Ovary (tissue), 7 donors: ENCODE measurements at regions not wholly inside any gene's neighbourhood (a gene's known extent, or its start where the extent isn't known, plus 50 kb on each side); places are given as distances from the start of the nearest gene placed in this dataset.

Source experiments
- DNase-seq, 5 donors: peaks; one replicate each; pipeline ENCODE4 v3.0.0-alpha.2; 2019 to 2020
- H3K27ac ChIP-seq, 2 donors: fragments of 200-600 bp; one replicate each; pipeline versions ENCODE4 v1.5.1 to v1.8.0; 2019 to 2022
- H3K27me3 ChIP-seq: fragments of 200-600 bp; one replicate; pipeline ENCODE4 v1.8.0; 2022
- H3K36me3 ChIP-seq: fragments of 200-600 bp; sonication (generic); one replicate; pipeline ENCODE4 v1.5.1; 2019
- H3K4me1 ChIP-seq: one replicate; pipeline ENCODE4 v1.8.1; 2013; ENCODE audit warnings: mild to moderate bottlenecking, moderate library complexity; ENCODE audit not compliant: insufficient read depth
- H3K4me3 ChIP-seq: fragments of 200-600 bp; sonication (generic); one replicate; pipeline ENCODE4 v1.5.1; 2017
- H3K9me3 ChIP-seq, 2 donors: fragments of 200-600 bp in 1 of 2; sonication (generic) in 1 of 2; one replicate each; pipeline versions ENCODE4 v1.5.1 to v1.8.1; 2013 to 2019; ENCODE audit warnings: mild to moderate bottlenecking in 1 of 2, moderate library complexity in 1 of 2
- EP300 ChIP-seq: sonication (generic); formaldehyde crosslinking; IDR thresholded peaks from one replicate; pipeline ENCODE4 v1.6.1; 2017; ENCODE audit warnings: antibody characterized with exemption
- POLR2A ChIP-seq: fragments of 450-650 bp; IDR thresholded peaks from one replicate; pipeline ENCODE4 v1.6.1; 2017; ENCODE audit warnings: antibody characterized with exemption, mild to moderate bottlenecking, moderate library complexity
- WGBS, 3 donors: extraction: QIAGEN DNeasy Blood & Tissue Kit in 1 of 3; methylation state at CpG; one replicate each; pipeline versions ENCODE4 v1.1.5 to v1.1.7; 2013 to 2017; 5-methylcytosine and 5-hydroxymethylcytosine counted together
- intact Hi-C, 4 donors: fragments of 100-400 bp; cut with DNase I; formaldehyde crosslinking; loops; one replicate each; pipeline versions ENCODE4 v1.11.0 to v1.15.1; 2022 to 2023
- TF ChIP-seq, protein P1 (sequence below), 3 donors: fragments of 450-650 bp in 2 of 3; fragments of 200-600 bp in 1 of 3; IDR thresholded peaks; one replicate each; pipeline versions ENCODE4 v1.5.1 to v1.8.0; 2016 to 2022; ENCODE audit warnings: antibody characterized with exemption in 3 of 3, mild to moderate bottlenecking in 1 of 3
- donor health status: DM: no; HTN: no; CAD: no; lungs with moderate emphysema.
- donor health status: DM: no; HTN: no; CAD: no.
- donor health status: Bipolar disorder and iron deficiency.
- donor health status: DM: no; HTN: no; CAD: no.
- donor health status: DM: yes; HTN: yes; CAD: no.

- TF ChIP-seq EP300 (no peak), POLR2A (no peak)
- TF ChIP-seq, protein P1, sequence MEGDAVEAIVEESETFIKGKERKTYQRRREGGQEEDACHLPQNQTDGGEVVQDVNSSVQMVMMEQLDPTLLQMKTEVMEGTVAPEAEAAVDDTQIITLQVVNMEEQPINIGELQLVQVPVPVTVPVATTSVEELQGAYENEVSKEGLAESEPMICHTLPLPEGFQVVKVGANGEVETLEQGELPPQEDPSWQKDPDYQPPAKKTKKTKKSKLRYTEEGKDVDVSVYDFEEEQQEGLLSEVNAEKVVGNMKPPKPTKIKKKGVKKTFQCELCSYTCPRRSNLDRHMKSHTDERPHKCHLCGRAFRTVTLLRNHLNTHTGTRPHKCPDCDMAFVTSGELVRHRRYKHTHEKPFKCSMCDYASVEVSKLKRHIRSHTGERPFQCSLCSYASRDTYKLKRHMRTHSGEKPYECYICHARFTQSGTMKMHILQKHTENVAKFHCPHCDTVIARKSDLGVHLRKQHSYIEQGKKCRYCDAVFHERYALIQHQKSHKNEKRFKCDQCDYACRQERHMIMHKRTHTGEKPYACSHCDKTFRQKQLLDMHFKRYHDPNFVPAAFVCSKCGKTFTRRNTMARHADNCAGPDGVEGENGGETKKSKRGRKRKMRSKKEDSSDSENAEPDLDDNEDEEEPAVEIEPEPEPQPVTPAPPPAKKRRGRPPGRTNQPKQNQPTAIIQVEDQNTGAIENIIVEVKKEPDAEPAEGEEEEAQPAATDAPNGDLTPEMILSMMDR (IDR thresholded peaks at IDR 0.05) = no peak
- H3K36me3 ChIP-seq = no peaks in the 10 kb centered on the region
- intact Hi-C loops = no loop called here
- no peak overlapping the region for H3K27ac ChIP-seq
- no peak for DNase-seq
- no peak overlapping the region for H3K4me3 ChIP-seq
- WGBS, 3 donors = 64 to 78% (median 66%) methylated on average over 4 to 5 of the region's 5 CpGs
- no peaks in the 10 kb centered on the region for H3K9me3 ChIP-seq
- H3K27me3 ChIP-seq = no peaks in the 10 kb centered on the region
- peaks cover 5% of the 10 kb centered on the region for H3K4me1 ChIP-seq
Observed at GRCh38 chr2:9771101-9771449, 72.2 kb upstream of the TAF1B start.

DNA sequence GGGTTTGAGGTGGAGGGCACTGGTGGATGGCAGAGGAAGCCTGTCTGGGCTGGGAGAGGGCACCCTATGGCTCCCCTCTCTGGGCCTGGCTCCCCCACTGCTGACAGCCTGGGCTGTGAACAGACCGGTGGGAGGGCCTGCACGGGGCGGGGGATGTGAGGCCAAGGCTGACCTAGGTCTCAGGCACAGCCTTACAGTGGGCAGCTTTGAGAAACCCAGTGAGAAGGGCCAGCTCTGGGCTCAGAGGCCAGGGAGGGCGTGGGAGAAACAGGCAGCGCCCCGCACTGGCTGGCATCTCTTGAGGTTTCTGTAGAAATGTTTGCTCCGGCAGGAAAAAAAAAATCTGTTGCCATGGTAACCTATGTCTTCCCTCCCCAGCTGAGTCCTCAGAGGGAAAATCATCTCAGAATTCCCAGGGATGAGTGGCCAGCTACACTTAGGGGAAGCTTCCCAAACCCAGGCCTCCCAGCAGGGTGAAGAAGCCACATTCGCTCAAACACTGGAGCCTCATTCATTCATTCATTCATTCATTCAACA, 71.7 kb upstream of the TAF1B start:
- intact Hi-C loops = no loop called here
- WGBS, 3 donors = 26 to 48% (median 45%) methylated on average over 8 of the region's 8 CpGs

DNA sequence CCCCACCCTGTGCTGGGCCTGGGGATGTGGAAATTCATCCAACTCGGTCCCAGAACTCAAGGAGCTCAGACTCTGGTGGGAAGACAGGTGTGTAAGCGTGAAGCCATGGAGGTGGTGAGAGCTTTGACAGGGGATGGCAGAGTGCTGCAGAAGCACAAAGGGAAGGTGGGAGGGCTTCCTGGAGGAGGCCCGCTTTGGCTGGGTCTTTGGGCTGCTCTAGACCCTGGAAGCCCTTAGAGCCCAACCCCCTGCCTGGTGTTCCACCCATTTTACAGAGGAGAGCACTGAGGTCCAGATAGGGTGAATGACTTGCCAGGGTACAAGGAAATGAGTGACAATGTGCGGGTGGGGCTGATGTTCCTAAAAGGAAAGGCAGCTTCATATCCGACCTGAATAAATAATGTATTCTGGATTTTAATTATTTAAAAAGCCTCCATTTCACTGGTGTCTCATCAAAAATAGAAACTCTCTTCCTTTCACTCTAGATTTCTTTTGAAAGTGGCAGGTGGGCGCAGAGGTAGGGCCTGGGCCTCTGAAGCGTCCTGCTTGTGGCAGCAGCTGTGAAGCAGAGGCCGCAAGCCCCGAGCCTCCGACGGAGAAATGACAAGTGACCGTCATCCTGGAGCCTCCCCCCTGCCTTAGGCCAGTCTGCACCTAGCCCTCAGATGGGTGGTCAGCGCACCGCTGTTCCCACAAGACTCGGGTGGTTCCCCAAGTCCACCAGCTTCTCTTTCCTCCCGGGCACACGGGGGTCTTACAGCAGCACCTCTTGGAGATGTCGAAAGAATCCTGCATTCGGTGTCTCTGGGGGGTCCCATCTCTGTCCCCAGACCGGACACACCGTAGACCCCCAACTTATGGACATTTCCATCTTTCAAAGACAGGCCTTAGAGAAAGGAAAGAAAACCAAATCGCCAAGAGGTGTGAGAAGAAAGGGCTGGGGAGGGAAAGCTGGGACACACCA, 71.0 kb upstream of the TAF1B start:
- DNase-seq = no peak
- H3K27ac ChIP-seq = no peak overlapping the region
- H3K27me3 ChIP-seq = no peaks in the 10 kb centered on the region
- no peaks in the 10 kb centered on the region for H3K9me3 ChIP-seq
- WGBS, 3 donors = 87 to 94% (median 90%) methylated on average over 22 of the region's 22 CpGs
- H3K4me1 ChIP-seq = peaks cover 5% of the 10 kb centered on the region
- no peak overlapping the region for H3K4me3 ChIP-seq
- intact Hi-C loops = no loop called here
- TF ChIP-seq EP300 (no peak), POLR2A (no peak)
- TF ChIP-seq, protein P1 (IDR thresholded peaks at IDR 0.05) = no peak
- no peaks in the 10 kb centered on the region for H3K36me3 ChIP-seq

More for the DNA sequence above, 71.7 kb upstream of the TAF1B start:
- DNase-seq = no peak
- H3K9me3 ChIP-seq = no peaks in the 10 kb centered on the region
- peaks cover 5% of the 10 kb centered on the region for H3K4me1 ChIP-seq
- H3K36me3 ChIP-seq = no peaks in the 10 kb centered on the region
- no peak overlapping the region for H3K27ac ChIP-seq
- no peak overlapping the region for H3K4me3 ChIP-seq
- TF ChIP-seq EP300 = no peak
- TF ChIP-seq, protein P1 (IDR thresholded peaks at IDR 0.05) = no peak
- no peaks in the 10 kb centered on the region for H3K27me3 ChIP-seq

- TF ChIP-seq EP300 (no peak), POLR2A (no peak)
- TF ChIP-seq, protein P1 (IDR thresholded peaks at IDR 0.05) = no peak
- Histone ChIP-seq H3K27ac (no peak overlapping the region), H3K9me3 (no peaks in the 10 kb centered on the region), H3K27me3 (no peaks in the 10 kb centered on the region), H3K36me3 (no peaks in the 10 kb centered on the region), H3K4me1 (peaks cover 5% of the 10 kb centered on the region), H3K4me3 (no peak overlapping the region)
- no peak for DNase-seq
- WGBS, 3 donors = 49 to 69% (median 51%) methylated on average over 23 of the region's 23 CpGs
- intact Hi-C loops = no loop called here
Observed at GRCh38 chr2:9772999-9773902, 70.0 kb upstream of the TAF1B start.
